HG03025 (cell line): ENCODE measurements at regions not wholly inside any gene's neighbourhood (a gene's known extent, or its start where the extent isn't known, plus 50 kb on each side); places are given as distances from the start of the nearest gene placed in this dataset.

Experiments used
- ATAC-seq: cut with Tn5 transposase; IDR thresholded peaks from one replicate; pipeline ENCODE4 v1.9.1; 2021; ENCODE audit warnings: mild to moderate bottlenecking, moderate library complexity; ENCODE audit not compliant: unreplicated experiment, low FRiP score

DNA sequence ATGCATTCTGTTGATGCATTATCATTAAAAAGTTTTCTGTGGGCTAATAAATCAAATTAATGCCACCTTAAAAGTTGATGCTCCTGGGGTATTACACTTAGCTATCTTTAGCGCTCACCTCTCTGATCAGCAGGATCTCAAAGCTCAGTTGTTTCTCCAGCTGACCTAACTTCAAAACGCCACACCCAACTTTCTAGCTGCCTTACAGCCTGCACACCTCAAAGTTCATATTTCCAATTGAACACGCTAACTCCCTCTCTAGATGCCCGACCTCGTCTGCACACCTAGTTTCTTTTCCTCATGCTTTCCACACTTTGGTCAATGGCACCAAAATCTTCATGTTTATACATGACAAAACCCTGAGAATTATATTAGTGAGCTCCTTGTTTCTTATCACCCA lies 98.2 kb upstream of the AGTR1 start:
- ATAC-seq, result no peak

DNA sequence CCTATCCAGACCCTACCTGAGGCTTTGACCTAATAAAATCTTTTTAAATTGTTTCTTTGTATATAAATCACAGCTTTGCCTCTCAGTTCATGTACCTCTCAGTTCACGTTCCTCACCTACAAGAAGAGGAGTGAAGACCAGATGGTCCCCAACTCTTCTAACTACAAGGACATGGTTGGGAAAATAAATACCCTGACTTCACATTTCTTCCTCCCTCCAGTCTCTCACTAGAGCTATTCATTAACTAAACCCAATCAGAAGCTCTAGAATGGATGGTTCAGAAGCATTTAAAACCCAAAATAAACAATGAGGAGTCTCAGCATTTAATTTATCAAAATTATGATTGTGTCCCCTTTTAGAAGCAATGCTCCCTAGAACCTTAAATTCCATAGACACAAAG lies 97.3 kb upstream of the AGTR1 start:
- ATAC-seq, result no peak

DNA sequence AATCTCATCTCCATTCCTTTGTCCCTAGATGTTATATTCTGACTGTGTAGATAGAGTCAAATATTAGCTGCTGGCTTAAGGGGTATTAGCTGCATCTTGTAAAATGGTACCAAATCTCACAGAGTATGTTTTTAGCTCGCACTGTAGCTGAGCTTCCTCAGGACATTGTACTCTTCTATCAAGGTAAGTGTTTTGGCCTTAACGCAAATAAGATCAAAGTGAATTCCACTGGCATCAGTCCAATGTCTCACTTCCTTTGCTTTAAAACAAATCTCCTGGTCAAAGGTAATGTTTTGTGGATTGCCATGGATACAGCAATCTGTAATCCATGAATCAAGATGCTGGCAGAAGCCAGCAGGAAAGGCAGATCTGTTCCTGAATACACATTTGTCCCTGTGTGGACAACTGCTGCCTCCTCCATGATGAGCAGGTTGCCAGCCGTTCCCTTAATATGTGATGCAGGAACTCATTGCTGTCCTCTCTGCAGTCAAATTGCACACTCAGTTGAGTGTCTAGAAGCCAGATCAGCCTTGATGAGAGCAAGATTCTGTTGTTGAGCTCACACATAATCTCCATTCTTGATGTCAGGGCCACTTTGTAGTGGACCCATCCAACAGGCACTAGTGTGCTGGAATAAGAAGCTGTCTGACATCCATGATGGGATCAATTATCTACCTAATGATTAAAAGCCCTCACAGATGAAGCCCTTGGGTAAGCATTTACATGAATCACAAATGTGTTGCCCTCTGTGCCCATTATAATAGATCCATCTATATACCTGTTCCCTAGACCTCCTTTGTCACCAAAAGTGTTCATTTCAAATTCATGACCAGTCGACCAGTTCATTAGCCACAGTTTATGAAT lies 96.6 kb upstream of the AGTR1 start:
- ATAC-seq, result no peak

DNA sequence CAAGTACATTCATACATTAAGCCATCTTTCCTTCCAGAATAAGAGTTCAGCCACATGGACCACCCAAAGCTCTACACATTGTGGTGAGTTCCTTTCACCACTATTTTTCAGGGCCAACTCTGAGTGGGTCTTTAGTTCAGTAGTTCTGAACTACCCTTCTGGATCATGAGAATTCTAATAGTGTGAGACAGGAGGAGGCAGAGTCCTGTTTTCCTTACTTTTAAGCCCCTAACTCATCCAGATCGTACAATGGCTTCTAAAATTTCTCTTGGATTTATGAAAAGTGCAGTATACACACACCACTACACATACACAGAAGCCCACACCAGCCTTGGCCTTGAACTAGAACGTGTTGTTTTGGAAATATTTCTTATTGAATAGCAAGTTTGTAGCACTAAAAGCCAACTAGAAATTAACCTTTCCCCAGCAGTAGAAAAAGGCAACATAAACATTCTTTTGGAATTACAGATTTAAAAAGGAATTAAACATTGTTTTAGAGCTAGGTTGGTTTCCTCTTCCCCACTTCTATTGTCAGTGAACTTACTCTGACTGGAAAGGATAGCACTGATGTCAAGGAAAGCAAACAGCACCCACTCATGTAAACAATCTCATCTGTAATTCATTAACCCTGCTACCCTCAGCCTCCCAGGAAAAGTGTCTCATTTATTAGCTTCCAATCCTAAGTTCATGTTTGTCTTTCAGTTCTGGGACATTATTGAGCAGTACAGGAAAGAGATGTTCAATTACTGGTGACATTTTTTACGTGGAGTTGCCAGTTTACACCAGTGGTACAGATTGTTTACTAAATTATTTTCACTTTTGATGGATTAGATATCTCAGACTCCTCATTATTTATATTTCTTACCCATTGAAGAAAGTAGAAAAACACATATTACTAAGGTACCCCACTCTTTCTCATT lies 95.7 kb upstream of the AGTR1 start:
- no peak for ATAC-seq

DNA sequence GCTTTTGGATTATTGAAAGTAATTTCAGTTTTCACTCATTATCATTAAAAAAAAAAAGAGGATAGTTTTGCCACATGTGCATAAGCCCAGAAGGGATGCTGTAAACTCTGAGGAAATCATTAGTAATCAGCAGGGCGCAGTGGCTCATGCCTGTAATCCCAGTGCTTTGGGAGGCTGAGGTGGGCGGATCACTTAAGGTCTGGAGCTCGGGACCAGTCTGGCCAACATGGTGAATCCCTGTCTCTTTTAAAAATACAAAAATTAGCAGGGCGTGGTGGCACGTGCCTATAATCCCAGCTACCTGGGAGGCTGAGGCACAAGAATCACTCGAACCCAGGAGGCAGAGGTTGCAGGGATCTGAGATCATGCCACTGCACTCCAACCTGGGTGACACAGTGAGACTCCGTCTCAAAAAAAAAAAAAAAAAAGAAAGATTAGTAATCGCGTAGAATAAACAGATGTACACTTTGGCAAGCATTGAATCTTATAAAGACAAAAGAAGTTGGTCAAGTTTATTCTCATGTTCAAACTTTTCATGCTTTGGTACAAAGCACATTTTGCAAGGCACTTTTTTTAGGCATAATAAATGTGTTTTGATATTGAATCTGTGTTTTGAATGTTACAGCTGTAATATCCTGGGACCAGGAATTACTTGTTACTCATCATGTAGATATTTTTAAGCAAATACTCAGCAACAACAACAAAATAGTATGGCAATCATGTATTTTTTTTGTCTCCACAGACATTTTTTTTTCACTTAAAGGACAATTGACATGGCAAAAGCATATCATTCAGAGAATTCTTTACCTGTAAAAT lies 93.2 kb upstream of the AGTR1 start:
- no peak for ATAC-seq

DNA sequence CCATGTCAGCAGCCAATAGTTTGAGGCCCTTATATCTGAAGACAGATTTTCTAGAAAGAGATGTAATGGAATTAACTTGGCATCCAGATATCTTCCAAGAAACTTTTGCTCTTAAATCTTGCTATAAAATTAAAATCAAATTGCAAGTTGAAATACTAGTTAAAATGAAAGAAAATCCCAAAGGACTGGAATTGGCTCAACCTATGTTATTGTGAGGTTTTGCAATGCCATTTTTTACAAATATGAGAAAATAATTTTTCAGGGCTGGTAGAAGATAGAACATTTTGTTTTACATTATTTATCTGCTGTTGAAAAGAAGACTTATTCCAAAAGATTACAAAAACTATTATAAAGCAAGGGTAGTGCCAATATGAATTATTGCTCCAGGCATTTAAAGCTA lies 92.2 kb upstream of the AGTR1 start:
- no peak for ATAC-seq

DNA sequence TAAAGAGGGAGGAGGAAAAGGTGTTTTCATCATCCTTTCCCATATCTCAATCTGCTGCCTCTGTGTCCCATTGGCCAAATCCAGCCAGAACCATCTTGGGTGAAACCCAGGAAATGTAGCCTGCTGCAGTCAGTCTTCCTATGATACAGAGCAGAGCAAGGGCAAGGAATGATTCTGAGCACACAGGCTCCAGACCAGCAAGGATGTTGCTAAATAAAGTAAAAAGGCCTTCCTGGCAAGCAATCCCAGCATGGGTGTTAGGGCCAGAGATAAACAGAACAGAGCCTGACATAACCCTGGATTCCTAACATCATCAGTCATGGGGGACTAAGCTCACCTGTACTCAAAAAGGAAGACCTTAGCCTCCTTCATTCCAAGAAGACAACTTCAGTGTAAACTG lies 90.7 kb upstream of the AGTR1 start:
- ATAC-seq, result no peak

DNA sequence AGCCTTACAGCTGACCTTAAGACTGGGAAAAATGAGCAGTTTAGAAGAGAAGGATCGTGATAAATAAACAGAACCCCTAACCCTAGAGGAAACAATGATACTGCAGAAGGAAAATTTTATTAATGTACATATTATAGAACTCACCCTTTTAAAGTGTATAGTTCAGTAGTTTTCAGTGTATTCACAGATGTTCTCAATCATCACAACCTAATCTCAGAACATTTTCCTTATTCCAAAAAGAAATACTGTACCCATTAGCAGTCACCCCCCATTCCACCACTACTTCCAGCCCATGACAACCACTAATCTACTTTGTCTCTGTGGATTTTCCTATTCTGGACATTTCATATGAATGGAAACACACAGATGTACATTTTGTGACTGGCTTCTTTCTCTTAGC lies 90.2 kb upstream of the AGTR1 start:
- ATAC-seq, result no peak

DNA sequence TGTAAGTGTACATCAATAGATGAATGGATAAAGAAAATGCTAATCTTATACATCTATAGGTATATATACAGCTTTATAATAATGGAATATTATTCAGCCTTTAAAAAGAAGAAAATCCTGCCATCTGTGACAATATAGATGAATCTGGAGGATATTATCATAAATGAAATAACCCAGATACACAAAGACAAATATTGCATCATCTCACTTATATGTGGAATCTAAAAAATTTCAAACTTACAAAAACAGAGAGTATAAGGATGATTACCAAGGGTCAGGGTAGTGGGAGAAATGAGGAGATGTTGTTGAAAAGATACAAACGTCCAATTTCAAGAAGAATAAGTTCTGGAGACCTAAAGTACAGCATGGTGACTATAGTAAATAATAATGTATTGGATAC lies 85.4 kb upstream of the AGTR1 start:
- no peak for ATAC-seq

DNA sequence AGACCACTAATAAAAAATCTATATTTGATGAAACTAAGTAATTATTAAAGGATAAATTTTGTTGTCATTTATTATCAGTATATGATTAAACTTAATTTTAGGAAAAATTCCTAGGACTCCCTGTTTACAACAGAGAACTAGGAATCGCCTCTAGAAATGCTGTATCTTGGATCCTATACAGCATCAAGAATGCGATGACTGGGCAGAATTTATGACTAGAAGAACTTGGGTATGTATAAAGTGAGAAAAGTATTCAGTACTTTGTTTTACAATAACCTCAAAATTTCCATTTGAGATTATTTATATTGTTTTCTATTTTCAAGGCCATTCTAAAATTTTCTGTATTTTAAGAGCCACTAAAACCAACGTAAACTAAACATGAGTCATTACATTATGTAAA lies 82.3 kb upstream of the AGTR1 start:
- no peak for ATAC-seq

DNA sequence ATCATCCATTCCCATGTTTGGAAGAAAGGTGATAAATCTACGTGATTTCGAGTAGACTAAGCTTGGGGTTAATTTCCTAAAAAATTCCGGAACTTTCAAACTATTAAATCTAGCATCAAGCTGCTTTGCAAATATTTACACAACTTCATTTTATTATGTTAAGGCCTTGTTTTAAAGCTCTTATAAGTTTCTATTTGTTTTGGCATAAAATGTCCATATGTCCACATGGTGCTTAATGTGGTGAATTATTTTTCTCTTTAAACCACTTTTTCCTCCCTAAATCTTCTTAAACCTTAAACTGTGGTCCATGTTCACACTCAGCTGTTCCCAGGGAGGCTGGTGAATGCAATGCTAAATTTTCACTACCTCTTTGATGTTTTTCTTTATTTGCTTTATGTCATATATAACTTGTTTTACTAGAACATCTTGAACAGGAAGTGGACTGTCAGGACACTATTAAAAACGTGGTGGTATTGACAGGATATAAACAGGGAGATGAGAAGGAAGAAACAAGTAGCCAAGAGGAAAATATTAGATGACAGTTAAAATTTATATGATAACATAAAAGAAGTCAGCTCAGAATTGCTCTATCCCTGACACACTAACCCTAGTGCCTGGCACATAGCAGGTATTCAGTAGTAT lies 72.5 kb upstream of the AGTR1 start:
- no peak for ATAC-seq

DNA sequence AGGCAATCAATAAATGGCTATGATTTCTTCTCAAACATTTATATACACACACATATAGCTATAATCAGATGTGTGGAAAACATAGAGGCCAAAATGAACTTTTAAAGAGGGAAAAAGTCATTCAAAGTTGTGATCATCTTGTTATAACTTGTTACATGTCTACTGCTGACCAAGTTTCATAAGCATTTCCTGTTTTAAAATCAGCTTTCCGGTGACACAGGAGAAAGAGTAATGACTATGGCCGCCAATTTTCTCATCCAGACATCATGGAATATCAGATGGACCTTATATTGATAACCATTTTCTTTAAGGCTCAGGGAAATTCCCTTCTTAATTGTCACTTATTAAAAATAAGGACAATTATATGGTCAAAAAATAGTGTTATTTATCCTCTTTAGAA lies 71.7 kb upstream of the AGTR1 start:
- no peak for ATAC-seq

DNA sequence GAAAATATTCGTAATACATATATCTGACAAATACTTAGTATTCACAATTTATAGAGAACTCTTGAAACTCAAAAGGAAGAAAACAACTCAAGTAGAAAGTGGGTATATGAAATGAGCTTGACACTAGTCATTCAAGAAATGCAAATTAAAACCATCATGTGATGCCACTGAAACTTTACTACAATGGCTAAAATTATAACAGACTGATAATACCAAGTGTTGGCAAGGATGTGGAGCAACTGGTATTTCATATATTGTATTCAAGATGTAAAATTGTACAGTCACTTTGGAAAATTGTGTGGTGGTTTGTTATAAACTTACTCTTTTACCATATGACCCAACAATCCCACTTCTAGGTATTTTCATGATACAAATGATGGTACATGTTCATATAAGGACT lies 68.7 kb upstream of the AGTR1 start:
- ATAC-seq, result no peak

DNA sequence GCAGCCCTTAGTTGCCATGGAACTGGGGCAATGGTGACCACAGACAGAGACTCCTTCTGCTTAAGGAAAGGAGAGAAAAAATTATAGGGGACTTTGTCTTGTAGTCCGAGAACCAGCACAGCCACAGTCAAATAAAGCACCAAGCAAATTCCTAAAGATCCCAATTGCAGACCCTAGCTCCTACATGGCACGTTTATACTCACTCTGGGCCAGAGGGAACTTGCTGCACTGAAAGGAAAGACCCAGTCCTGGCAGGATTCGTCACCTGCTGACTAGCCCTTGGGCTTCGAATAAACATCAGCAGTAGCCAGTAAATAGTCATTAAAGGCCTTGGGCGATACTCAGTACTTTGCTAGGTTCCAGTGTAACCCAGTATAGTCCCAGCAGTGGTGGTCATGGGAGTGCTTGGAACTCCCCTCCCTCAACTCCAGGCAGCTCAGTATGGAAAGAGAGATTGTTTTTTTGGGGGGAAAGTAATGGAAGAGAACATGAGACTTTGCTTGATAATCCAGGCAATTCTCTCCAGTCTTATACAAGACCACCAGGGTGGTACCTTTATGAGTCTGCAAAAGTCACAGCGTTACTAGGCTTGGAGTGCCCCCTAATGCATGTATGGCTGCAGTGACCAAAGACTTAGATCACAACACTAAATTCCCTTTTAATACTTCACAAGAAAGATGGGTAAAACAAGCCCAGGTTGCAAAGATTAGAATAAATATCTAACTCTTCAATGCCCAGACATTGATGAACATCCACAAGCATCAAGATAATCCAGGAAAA lies 66.4 kb upstream of the AGTR1 start:
- no peak for ATAC-seq

DNA sequence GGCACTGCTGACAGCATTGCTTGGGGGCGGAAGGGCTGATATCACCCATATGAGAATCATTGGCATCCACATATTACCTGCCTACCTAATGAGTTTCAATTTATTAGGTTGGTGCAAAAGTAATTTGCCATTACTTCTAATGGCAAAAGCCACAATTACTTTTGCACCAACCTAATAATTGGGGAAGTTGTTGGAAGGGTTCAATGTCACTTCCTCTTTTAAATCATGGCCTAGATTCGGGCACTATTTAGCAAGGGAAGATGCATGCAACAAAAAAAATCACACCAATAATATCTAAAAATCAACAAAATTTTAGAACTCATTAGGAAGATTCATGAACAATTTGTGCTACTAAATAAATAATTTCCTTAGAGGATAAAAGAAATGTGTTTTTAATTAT lies 56.0 kb upstream of the AGTR1 start:
- no peak for ATAC-seq

DNA sequence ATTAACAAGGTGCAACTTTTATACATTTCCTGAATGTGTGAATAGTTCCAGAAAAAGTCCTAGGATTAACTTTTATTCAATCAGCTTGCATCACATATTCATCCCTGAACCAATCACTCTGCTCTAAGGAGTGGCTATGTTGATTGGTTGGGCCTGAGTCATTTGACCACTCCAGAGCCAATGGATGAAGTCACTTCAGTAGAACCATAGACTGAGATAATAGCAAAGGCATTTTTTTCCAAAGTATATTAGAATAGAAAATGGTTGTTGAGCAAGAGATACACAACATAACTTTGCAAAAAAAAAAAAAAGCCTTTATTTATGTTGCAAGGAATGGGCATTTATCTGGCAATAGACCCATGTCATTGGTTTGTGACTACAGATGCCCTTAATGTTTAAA lies 55.5 kb upstream of the AGTR1 start:
- no peak for ATAC-seq

DNA sequence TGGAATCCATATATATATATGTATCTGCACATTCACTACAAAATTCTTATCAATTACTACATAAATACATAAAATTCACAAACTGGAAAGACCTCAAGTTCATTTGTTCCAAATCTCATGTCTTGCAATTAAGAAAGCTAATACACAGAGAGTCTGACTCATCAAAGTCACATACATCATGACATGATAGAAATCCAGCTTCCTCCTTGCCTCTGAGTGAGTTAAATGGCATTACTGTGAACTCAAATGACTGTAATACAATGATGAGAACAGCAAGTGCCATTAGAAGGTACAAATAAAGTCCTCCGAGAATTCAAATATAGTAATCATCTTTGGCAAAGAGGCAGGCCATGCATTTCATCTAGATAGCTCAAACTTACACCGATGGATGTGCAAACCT lies 55.1 kb upstream of the AGTR1 start:
- no peak for ATAC-seq

DNA sequence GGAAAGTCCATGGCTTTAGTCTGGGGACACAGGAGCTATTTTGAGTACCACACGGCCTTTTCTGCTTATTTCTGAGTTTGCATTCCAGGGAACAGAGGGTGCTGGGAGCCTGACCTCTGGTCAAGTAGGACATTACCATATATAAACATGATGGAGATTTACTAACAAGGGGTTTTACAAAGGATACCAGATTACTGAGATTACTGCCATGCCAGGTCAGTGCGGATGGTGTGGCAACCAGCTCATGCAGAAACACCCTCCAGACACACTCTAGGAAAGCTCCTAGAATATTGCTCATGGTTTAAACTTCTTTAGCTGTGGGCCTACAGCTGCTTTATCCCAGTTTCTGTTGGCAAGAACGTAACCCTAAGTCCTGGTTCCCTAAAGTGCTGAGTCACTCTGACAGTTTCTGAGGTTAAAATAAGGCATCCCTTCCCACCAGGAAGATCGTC lies 54.3 kb upstream of the AGTR1 start:
- no peak for ATAC-seq

DNA sequence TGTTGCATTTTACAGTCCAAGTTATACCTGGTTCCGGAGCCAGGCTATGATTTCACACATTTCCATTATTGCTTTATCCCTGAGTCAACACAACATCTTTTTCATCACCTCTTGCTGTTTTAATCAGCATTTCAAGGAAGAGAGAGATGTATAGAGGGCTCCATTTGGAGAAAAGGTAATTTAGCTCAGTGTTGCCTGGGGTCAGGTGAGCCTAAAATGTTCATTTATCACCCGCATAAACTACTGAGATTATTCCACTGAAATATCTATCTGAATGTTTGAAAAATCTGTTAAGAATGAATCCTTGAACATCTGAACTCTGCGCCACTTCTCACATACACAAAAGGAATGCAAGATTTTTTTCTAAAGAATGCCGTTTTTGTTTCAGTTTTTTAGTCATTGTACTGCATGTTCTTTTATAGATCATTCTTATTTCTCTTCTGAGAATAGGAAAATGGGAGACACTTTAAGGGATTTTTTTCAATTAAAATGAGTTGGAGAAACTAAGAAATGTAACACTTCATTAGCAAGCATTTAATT lies 51.5 kb upstream of the AGTR1 start:
- no peak for ATAC-seq
